Activated T-cell treated with anti-CD3 and anti-CD28 coated beads, Interleukin-2, amount 50 U/mL, for 4 hours (primary cell): ENCODE measurements at regions not wholly inside any gene's neighbourhood (a gene's known extent, or its start where the extent isn't known, plus 50 kb on each side); places are given as distances from the start of the nearest gene placed in this dataset.

Experiments used
- ATAC-seq, 2 donors: fragments of 200-7000 bp; cut with Tn5 transposase; one replicate each; pipeline ENCODE4 v1.10.0; 2021
- DNase-seq: peaks from one replicate; pipeline ENCODE4 v3.0.0-alpha.2; 2020
- H3K27me3 Mint-ChIP-seq: one replicate; pipeline ENCODE4 v1.8.0; 2021; ENCODE audit warnings: low read depth, mixed read lengths
- H3K36me3 Mint-ChIP-seq: one replicate; pipeline ENCODE4 v1.8.0; 2022; ENCODE audit warnings: mixed read lengths; ENCODE audit not compliant: insufficient read depth
- H3K4me1 Mint-ChIP-seq: one replicate; pipeline ENCODE4 v1.8.0; 2021; ENCODE audit warnings: low read depth, mixed read lengths
- H3K4me3 Mint-ChIP-seq: one replicate; pipeline ENCODE4 v1.8.0; 2021; ENCODE audit warnings: mild to moderate bottlenecking, moderate library complexity, mixed read lengths
- H3K9me3 Mint-ChIP-seq: one replicate; pipeline ENCODE4 v1.8.0; 2021; ENCODE audit warnings: mixed read lengths

DNA sequence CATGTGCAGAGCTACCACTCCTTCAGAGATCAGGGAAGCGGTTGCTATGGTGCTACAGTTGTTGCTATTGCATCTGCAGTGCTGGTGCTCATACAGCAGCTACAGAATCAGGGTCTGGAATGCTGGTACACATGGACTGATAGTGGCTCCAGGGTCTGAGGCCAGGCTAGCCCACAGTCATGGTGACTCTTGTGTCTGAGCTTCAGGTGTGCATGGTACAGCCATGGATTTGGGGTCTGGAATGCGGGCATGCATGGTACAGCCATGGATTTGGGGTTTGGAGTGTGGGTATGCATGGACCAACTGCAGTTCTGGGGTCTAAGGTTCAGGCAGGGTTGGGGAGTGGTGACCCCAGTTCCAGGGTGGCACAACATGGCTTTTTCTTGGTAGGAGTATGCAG is 185.2 kb downstream of the SLC4A3 start:
- Mint-ChIP-seq H3K27me3 (peaks cover 2% of the 10 kb centered on the region), H3K9me3 (peaks cover 22% of the 10 kb centered on the region), H3K4me1 (no peaks in the 10 kb centered on the region), H3K36me3 (no peaks in the 10 kb centered on the region), H3K4me3 (no peak overlapping the region)
- DNase-seq, result no peak
- no peak for ATAC-seq

DNA sequence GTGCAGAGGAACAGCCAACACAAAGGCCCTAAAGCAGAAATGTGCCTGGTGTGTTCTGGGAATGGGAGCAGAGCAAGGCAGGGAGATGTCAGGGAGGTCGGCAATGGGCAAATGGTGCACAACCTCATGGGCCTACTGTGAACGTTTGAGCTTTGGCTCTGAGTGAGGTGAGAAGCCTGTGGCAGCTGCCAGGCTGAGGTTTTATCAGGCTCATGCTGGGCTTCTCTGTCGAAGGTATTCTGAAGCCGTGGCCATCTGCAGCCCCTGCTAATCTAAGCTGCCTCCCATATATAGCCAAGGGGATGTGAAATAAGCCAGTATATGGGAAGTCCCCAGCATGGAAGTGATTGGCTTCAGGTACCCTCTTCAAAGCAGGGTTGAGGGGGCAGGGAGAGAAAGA is 193.3 kb downstream of the SLC4A3 start:
- no peak for DNase-seq
- H3K4me1 Mint-ChIP-seq, result no peaks in the 10 kb centered on the region
- H3K27me3 Mint-ChIP-seq, result peaks cover 13% of the 10 kb centered on the region
- no peak overlapping the region for H3K4me3 Mint-ChIP-seq
- ATAC-seq, result no peak
- no peaks in the 10 kb centered on the region for H3K36me3 Mint-ChIP-seq
- H3K9me3 Mint-ChIP-seq, result peaks cover 5% of the 10 kb centered on the region

DNA sequence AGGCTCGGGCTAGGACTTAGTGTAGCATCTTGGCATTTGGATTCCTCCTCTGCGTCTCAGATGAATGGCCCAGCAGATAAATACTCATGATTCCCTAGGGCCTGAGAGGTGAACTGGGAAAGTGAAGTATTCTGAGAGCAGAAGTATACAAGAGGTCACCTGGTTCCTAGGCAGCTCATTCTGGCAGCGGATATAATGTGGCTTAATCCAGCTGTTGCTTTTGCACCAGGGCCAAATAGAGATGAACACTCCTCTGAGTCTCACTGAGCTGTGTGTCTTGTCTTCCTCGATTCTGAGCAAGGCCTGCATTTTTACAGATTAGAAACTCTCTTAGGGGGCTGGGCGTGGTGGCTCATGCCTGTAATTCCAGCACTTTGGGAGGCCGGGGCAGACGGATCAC is 196.1 kb downstream of the SLC4A3 start:
- DNase-seq (no peak), ATAC-seq (no peak)
- H3K9me3 Mint-ChIP-seq, result peaks cover 5% of the 10 kb centered on the region
- H3K36me3 Mint-ChIP-seq, result no peaks in the 10 kb centered on the region
- no peaks in the 10 kb centered on the region for H3K4me1 Mint-ChIP-seq
- H3K4me3 Mint-ChIP-seq, result no peak overlapping the region
- H3K27me3 Mint-ChIP-seq, result peaks cover 9% of the 10 kb centered on the region

DNA sequence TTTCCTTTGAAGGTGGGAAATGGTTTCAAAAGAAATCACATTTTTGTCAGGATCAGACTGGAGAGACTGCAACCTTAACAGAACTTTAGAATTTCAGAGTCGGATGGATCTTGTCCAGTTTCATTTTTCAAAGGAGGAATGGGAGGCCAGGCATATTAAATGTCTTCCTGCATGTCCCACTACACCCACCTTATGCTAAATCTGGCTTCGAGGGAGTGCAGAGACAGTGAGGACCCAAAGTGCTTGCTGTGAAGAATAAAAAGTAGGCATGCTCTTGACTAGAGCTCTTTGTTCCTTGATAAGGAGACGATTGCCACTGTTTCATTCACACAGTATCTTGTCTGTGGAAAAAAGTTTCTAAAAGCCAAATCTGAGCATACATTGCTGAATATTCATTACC is 197.6 kb downstream of the SLC4A3 start:
- no peaks in the 10 kb centered on the region for H3K36me3 Mint-ChIP-seq
- ATAC-seq, result no peak
- H3K4me1 Mint-ChIP-seq, result no peaks in the 10 kb centered on the region
- peaks cover 9% of the 10 kb centered on the region for H3K27me3 Mint-ChIP-seq
- DNase-seq, result no peak
- no peak overlapping the region for H3K4me3 Mint-ChIP-seq
- no peaks in the 10 kb centered on the region for H3K9me3 Mint-ChIP-seq

DNA sequence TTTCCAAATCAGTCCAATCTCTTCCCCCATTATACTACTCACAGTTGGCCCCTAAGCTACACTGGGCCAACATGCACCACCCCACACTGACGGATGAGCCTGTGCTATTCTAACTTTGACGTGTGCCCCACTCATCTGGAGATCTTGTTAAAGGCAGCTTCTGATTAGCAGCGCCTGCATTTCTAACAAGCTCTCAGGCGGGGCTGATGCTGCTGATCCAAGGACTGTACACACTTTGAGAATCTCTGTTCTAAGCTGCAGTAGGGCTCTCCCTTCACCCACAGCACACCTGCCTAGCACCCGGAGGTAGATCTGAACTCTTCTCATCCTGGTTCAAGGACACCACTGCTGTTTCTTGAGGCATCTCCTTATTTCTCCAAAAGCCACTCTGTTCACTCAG is 200.7 kb downstream of the SLC4A3 start:
- no peaks in the 10 kb centered on the region for H3K36me3 Mint-ChIP-seq
- no peak overlapping the region for H3K4me3 Mint-ChIP-seq
- DNase-seq (no peak), ATAC-seq (no peak)
- H3K9me3 Mint-ChIP-seq, result no peaks in the 10 kb centered on the region
- H3K27me3 Mint-ChIP-seq, result peaks cover 2% of the 10 kb centered on the region
- no peaks in the 10 kb centered on the region for H3K4me1 Mint-ChIP-seq

DNA sequence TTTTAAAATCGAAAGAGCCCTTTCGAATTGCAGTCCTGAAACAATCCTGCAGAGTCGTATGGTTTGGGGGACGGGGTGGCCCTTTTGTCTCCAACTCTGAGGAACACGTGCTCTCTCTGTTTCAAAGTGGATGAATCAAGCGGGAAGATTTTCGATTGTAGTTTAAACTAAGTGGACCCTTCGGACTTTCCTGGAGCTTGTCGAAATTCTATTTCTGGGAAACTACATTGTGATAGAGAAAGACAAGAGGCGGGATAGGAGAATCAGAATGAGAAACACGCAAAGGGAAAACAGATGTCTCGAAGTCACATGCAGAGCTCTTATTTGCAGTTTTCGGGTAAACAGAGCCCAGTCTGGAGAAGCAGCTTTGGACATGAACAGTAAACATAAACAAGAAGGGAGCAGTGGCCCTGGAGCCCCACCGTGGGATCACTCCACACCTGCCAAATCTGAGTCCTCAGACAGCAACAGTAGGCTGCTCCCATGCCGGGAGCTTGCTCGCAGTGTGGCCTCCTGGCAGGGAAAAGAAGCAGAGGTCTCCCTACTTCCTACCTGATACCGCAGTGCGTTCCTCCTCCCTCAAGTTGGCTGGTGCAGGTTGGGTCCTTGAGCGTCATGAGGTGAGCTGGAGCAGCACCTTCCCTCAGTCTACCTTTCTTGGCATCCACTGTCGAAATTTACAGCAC is 202.4 kb downstream of the SLC4A3 start:
- H3K4me3 Mint-ChIP-seq, result no peak overlapping the region
- no peak for ATAC-seq
- no peaks in the 10 kb centered on the region for H3K36me3 Mint-ChIP-seq

DNA sequence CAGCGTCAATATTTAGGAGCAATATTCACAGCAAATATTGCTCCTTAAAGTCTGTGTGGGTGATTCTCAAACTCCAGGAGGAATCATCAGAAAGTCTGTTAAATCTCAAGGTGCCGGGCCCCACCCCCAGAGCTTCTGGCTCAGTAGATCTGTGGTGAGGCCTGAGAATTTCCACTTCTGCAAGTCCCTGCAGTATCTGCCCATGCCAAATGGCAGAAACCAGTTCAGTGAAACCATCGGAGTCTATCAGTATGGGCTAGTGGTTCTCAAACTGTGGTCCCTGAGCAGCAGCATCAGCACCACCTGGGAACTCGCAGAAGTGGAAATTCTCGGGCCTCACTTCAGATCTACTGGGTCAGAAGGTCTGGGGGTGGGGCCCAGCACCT is 202.9 kb downstream of the SLC4A3 start:
- no peak for ATAC-seq
- H3K36me3 Mint-ChIP-seq, result no peaks in the 10 kb centered on the region

More for the DNA sequence above, 202.4 kb downstream of the SLC4A3 start:
- Mint-ChIP-seq H3K9me3 (no peaks in the 10 kb centered on the region), H3K27me3 (peaks cover 2% of the 10 kb centered on the region), H3K4me1 (no peaks in the 10 kb centered on the region)
- DNase-seq, result no peak

DNA sequence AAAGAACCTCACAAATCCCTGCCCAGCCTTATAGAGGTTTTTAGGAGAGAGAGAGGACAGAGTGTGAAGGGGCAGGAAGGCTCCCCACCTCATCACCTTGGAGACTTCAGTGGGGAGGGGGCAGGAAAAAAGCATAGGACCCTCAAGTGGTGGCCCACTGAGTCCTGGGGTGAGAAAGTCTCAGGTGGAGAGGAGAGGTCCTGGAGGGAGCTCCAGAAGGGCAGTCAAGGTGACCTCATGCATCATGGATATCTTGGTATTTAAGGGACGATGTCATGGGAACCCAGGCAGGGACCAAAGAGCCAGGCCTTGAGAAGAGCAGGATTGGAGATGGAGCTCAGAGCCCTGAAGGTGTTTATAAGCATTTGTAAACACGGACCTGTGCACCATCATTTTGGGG is 204.5 kb downstream of the SLC4A3 start:
- Mint-ChIP-seq H3K4me3 (no peak overlapping the region), H3K27me3 (peaks cover 2% of the 10 kb centered on the region)
- no peak for ATAC-seq

More for the DNA sequence above, 202.9 kb downstream of the SLC4A3 start:
- DNase-seq, result no peak
- no peaks in the 10 kb centered on the region for H3K4me1 Mint-ChIP-seq
- H3K27me3 Mint-ChIP-seq, result peaks cover 2% of the 10 kb centered on the region
- no peak overlapping the region for H3K4me3 Mint-ChIP-seq
- no peaks in the 10 kb centered on the region for H3K9me3 Mint-ChIP-seq

DNA sequence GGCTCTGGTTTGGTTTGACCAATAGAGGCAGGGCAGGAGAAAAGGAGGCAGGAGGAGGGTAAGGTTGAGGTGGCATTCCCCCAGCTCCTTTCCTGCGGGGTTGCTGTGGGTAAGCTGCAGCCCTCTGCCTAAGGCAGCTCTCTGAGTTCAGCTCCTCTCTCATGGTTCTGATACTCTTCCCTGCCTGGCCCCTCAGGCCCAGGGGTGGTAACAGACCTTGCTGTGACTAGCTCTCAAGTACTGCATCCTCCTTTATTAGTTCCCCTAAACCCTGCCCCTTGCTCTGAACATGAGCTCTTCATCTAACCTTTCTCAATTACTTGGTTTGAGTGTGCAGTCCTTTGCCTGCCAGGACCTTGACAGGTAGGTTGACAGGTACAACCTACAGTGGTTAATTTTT is 205.5 kb downstream of the SLC4A3 start:
- Mint-ChIP-seq H3K4me1 (no peaks in the 10 kb centered on the region), H3K27me3 (peaks cover 2% of the 10 kb centered on the region), H3K4me3 (no peak overlapping the region), H3K36me3 (no peaks in the 10 kb centered on the region), H3K9me3 (no peaks in the 10 kb centered on the region)
- no peak for ATAC-seq
- no peak for DNase-seq

More for the DNA sequence above, 204.5 kb downstream of the SLC4A3 start:
- H3K9me3 Mint-ChIP-seq, result no peaks in the 10 kb centered on the region
- no peak for DNase-seq
- no peaks in the 10 kb centered on the region for H3K36me3 Mint-ChIP-seq
- no peaks in the 10 kb centered on the region for H3K4me1 Mint-ChIP-seq

DNA sequence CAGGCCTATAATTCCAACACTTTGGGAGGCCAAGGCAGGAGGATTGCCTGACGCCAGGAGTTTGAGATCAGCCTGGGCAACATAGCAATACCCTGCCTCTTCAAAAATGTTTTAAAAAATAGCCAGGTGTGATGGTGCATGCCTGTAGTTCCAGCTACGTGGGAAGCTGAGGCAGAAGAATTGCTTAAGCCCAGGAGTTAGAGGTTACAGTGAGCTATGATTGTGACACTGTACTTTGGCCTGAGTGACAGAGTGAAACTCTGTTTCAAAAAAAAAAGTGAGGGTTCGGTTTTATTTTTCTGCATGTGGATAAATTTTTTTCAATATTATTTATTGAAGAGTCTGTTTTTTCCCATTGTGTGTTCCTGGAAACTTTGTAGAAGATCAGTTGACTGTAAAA is 208.1 kb downstream of the SLC4A3 start:
- ATAC-seq (no peak), DNase-seq (no peak)
- peaks cover 4% of the 10 kb centered on the region for H3K27me3 Mint-ChIP-seq
- no peak overlapping the region for H3K4me3 Mint-ChIP-seq
- H3K4me1 Mint-ChIP-seq, result no peaks in the 10 kb centered on the region
- no peaks in the 10 kb centered on the region for H3K36me3 Mint-ChIP-seq
- H3K9me3 Mint-ChIP-seq, result no peaks in the 10 kb centered on the region

DNA sequence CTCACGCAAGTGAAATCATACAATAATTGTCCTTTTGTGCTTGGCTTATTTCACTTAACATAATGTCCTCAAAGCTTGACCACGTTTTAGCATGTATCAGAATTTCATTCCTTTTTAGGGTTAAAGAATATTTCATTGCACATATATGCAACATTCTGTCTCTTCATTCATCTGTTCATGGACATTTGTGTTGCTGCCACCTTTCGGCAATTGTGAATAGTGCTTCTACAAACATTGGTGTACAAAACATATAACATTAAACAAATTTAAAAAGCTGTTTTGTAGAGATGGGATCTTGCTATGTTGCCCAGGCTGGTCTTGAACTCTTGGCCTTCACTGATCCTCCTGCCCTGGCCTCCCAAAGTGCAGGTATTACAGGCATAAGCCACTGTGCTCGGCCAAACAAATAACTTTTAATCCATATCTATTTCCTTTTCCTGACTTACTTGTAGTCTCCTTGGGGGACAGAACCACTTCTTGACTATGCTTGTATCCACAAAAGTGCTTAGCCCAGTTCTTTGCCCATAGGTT is 209.3 kb downstream of the SLC4A3 start:
- H3K36me3 Mint-ChIP-seq, result no peaks in the 10 kb centered on the region
- H3K27me3 Mint-ChIP-seq, result peaks cover 4% of the 10 kb centered on the region
- no peak overlapping the region for H3K4me3 Mint-ChIP-seq
- no peak for ATAC-seq
- DNase-seq, result no peak
- H3K9me3 Mint-ChIP-seq, result no peaks in the 10 kb centered on the region
- H3K4me1 Mint-ChIP-seq, result no peaks in the 10 kb centered on the region

DNA sequence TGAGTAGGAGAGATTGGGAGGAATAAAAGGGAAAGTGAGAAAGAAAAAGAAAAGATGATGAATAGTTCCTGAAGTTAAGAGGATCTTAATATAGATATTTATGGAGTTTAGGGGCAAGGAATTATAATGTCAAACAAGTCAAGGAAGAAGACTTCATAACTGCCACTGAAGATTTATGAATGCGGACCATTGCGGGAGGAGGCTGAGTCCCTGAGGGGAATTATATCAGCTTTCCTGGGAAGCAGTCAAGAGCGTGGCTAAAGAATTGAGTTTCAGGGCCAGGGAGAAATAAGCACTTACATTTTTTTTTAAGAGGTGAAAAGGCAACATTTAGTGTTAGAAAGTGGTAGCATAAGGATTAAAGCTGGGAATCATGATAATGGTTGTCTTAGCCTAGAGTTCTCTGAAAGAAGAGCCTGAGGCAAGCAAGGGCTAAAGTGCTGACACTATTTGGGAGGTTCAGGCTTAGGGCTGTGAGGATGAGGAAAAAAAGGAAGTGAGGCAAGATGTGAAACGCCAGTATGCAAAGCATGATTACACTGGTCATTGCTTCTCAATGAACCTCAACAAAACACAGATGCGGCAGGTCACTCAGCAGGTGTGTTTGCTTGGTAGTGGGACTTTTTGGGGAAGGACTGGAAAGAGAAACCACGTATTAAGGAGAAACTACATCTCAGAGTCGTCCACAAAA is 217.1 kb downstream of the SLC4A3 start:
- Mint-ChIP-seq H3K9me3 (no peaks in the 10 kb centered on the region), H3K27me3 (peaks cover 9% of the 10 kb centered on the region), H3K36me3 (no peaks in the 10 kb centered on the region), H3K4me3 (no peak overlapping the region), H3K4me1 (no peaks in the 10 kb centered on the region)
- ATAC-seq, result no peak
- no peak for DNase-seq

DNA sequence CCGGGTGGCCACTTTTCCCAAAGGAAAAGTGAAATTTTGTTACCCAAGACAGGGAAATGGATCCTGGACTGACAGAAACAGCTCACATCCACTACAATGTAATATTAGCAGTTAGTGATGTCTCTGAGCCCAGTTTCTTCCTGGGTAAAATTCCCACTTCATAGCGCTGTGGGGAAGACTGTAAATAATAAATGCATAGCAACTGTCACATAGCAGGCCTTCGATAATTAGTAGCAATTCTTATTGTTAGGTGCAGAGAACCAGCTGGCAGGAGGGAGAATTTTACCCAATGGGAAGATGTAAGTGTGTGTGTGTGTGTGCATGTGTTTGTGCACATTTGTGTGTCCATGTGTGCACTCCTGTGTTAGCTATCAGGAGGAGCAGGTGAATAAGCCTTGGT is 221.5 kb downstream of the SLC4A3 start:
- no peak overlapping the region for H3K4me3 Mint-ChIP-seq
- no peaks in the 10 kb centered on the region for H3K9me3 Mint-ChIP-seq
- no peak for DNase-seq
- H3K36me3 Mint-ChIP-seq, result no peaks in the 10 kb centered on the region
- no peak for ATAC-seq
- H3K4me1 Mint-ChIP-seq, result no peaks in the 10 kb centered on the region
- peaks cover 7% of the 10 kb centered on the region for H3K27me3 Mint-ChIP-seq

DNA sequence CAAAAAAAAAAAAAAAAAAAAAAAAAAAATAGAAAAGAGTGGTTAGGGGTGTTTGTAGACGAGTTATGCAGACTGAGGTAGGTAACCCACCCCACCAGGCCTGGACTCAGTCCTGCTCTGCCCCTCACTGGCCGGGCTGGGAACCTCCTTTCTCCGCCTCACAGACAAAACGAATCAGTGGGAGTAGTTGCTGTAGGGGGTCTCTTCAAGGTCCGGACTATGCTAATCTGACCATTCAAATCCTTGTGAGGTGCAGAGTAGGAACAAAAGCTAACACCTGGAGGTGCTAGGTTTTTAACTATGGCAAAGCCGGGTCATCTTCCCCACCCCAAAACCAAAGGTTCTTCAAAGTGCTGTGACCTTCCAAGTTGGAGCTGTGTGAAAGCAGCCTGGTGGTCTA is 223.7 kb downstream of the SLC4A3 start:
- ATAC-seq (no peak), DNase-seq (no peak)
- H3K27me3 Mint-ChIP-seq, result no peaks in the 10 kb centered on the region
- H3K4me3 Mint-ChIP-seq, result no peak overlapping the region
- no peaks in the 10 kb centered on the region for H3K9me3 Mint-ChIP-seq
- no peaks in the 10 kb centered on the region for H3K36me3 Mint-ChIP-seq
- H3K4me1 Mint-ChIP-seq, result no peaks in the 10 kb centered on the region

DNA sequence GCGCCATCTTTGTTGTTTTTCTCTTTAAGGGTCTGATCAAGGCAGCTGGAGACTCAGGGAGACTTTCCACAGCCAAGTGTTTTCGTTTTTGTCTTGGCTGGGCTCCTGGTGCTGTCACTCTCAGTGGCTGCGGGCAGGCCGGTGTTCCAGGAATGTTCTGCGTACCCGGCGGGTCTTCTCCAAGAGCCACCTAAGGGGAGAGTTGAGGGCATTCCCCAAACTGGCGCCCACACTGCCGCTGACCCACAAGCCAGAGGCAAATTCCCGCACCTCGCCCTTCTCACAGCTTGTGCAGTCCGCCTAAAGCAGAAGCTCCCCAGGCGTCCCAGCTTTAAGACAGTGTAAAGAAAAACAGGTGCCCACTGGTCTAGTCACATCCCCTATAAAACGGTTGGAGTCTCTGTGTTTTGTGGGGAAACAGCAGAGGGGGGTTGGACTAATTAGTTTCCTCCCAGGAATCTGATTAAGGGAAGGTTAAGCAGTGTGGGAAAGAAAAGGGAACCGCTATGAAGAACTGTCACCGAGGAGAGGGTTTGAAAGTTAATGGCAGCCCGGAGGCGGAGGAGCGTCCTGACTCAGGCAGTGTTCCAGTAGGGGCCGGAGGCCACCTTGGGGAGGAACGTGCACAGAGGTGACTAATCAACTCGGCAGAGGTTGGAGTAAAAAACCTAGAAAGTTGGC is 224.5 kb downstream of the SLC4A3 start:
- Mint-ChIP-seq H3K36me3 (no peaks in the 10 kb centered on the region), H3K4me3 (no peak overlapping the region), H3K4me1 (no peaks in the 10 kb centered on the region), H3K9me3 (no peaks in the 10 kb centered on the region), H3K27me3 (peaks cover 3% of the 10 kb centered on the region)
- ATAC-seq (no peak), DNase-seq (no peak)
